GM18498 (cell line): ENCODE measurements at regions not wholly inside any gene's neighbourhood (a gene's known extent, or its start where the extent isn't known, plus 50 kb on each side); places are given as distances from the start of the nearest gene placed in this dataset.
"Not testable (repeated sequence)": the region's sequence is repeated elsewhere in the genome, so short reads cannot be mapped to it uniquely, and the experiment has no call there.

ENCODE experiments used
- ATAC-seq: cut with Tn5 transposase; IDR thresholded peaks from one replicate; pipeline ENCODE4 v1.9.1; 2021; ENCODE audit warnings: mild to moderate bottlenecking, moderate library complexity; ENCODE audit not compliant: unreplicated experiment

- ATAC-seq: not testable (repeated sequence)
Measured at GRCh38 chr2:111420074-111420473, 299.4 kb downstream of the BCL2L11 start.

DNA sequence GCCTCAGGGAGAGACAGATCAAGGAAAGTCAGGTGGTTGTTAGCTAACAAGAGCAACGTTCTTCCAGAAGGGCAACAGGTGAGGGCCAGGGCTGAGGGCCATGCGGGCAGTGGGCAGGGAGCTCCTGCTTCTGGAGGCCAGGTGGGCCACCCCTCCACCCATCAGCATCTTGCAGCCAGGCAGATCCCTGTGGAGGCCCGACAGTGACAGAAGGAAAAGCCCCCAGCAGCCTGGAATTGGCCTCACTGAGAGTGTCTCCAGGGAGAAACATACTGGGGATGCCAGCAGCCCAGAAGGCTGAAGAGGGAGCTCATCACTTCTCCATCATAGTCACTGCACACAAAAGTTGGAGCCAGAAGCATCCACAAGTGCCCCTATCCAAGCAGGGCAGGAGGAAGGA, 300.1 kb downstream of the BCL2L11 start:
- not testable (repeated sequence) for ATAC-seq

GRCh38 chr2:111421949-111422348, 301.2 kb downstream of the BCL2L11 start:
- ATAC-seq: not testable (repeated sequence)

DNA sequence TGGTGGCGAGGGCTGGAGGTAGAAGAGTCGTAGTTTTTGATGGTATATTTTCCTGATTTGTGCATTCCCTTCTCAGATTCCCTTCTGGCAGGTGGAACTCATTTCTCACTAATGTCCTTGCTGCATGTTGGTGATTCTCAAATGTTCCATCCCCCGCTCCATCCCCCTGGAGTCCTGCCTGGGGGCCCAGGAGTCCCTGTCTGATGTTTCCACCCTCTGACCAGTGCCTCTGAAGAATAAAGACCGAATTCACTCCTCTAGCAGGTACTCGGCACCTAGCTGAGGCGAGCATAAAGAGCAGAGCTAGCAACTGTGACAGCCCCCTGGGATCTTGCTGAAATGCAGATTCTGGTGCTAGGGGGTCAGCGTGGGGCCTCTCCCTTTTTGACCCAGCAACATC, 301.8 kb downstream of the BCL2L11 start:
- ATAC-seq: not testable (repeated sequence)

GRCh38 chr2:111423184-111423583, 302.5 kb downstream of the BCL2L11 start:
- ATAC-seq: not testable (repeated sequence)

DNA sequence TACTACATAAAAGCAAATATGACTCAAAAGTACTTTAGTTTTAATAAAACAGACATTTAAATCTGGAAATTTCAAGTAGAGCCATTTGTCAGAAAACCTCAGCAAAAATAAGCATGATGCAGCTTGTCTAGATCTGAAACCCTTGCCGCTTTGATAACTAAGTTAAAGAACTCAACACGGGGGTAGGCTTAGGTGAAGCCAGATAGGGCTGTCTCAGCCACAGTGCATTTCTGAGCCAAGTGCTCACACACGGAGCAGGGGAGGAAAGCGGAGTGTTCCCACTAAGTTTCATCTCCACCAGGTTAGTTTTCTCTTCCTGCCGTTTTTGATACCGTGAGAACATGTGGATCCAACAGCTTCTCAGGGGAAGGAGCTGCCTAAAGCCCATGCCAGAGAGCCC, 303.5 kb downstream of the BCL2L11 start:
- ATAC-seq: not testable (repeated sequence)

GRCh38 chr2:111424851-111425309, 304.2 kb downstream of the BCL2L11 start:
- not testable (repeated sequence) for ATAC-seq

GRCh38 chr2:111425789-111426201, 305.1 kb downstream of the BCL2L11 start:
- ATAC-seq: not testable (repeated sequence)

DNA sequence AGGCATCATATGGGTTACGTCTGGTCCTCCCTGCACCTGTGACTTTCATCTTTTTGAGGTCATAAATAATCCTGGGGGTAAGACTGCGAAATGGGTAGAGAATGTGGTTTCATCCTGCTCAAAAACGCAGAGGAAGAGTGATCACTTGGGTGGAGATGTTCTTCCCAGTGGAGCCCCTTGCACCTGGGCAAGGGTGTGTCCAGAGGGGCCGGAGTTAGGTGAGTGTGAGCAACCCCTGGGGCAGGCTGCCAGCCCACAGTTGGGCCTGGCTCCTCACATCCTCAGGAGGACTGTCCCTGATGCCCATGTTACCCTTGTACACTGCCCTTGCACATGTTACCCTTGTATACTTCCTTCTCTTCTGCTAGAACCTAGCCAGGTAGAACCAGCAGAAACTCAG, 306.6 kb downstream of the BCL2L11 start:
- ATAC-seq: not testable (repeated sequence)

- not testable (repeated sequence) for ATAC-seq
Measured at GRCh38 chr2:111428915-111429314, 308.2 kb downstream of the BCL2L11 start.

DNA sequence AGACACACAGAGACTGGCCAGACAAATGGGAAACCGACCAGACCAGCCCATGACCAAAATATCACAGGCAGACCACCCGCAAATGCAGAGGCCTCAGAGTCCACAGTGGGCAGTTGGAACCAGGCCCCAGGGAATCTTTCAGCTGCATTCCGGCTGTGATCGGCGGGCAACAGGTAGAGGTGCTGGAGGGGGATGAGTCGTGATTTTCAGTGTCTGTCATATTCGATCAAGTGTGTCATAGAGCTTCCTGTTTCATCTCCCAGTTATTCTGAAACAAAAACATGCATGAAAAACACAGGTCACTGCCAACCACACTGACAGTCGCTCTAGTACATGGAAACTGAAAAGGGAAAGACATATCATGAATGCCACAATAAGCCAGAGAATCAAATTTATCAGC, 308.6 kb downstream of the BCL2L11 start:
- ATAC-seq: peak; percentile 66

- peak; percentile 67 for ATAC-seq
Measured at GRCh38 chr2:111430817-111431661, 310.3 kb downstream of the BCL2L11 start.

DNA sequence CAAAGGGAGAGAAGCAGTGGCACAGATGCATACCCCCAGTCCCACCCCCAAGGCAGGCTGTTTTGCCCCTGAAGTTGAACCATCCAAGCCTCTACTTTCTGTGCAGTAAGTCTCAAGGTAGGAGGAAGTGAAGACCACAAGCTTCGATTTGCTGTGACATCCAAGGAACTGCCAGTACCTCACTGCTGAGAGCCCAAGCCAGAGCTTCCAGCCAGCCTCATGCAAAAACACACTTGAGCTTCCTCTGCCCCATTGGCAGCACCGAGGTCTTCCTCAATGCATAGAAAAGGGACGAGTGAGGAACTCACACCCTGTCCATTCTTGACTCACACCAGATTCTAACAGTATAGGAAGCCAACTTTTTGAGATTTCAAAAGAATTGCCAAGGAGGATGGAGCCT, 311.7 kb downstream of the BCL2L11 start:
- not testable (repeated sequence) for ATAC-seq

GRCh38 chr2:111432916-111433499, 312.3 kb downstream of the BCL2L11 start:
- ATAC-seq: not testable (repeated sequence)

GRCh38 chr2:111433892-111434607, 313.3 kb downstream of the BCL2L11 start:
- not testable (repeated sequence) for ATAC-seq

GRCh38 chr2:111434608-111434939, 313.9 kb downstream of the BCL2L11 start:
- not testable (repeated sequence) for ATAC-seq

GRCh38 chr2:111435553-111436310, 315.0 kb downstream of the BCL2L11 start:
- ATAC-seq: not testable (repeated sequence)

- ATAC-seq: peak; percentile 55
Measured at GRCh38 chr2:111436411-111436810, 315.7 kb downstream of the BCL2L11 start.

GRCh38 chr2:111437288-111437990, 316.7 kb downstream of the BCL2L11 start:
- ATAC-seq: not testable (repeated sequence)

GRCh38 chr2:111438161-111438560, 317.4 kb downstream of the BCL2L11 start:
- ATAC-seq: not testable (repeated sequence)
